A673 (cell line): ENCODE measurements at regions not wholly inside any gene's neighbourhood (a gene's known extent, or its start where the extent isn't known, plus 50 kb on each side); places are given as distances from the start of the nearest gene placed in this dataset.

ENCODE experiments used
- BruUV-seq: library from RNA; stranded (reverse); fragments of 400-500 nt; replicated peaks from 2 replicates; lab custom pipeline; 2021; lab: Mats Ljungman, UMichigan
- CTCF ChIA-PET: fragments of 300-600 bp; sonication (Branson Sonifier 250); formaldehyde crosslinking; loops from one replicate; lab custom pipeline; 2022; ENCODE audit warnings: antibody characterized with exemption; lab: Charles Lee
- POLR2A ChIA-PET: fragments of 300-600 bp; sonication (Branson Sonifier 250); formaldehyde crosslinking; loops from one replicate; lab custom pipeline; 2022; ENCODE audit warnings: antibody characterized with exemption; ENCODE audit not compliant: low non-redundant PET; lab: Charles Lee
- DNase-seq: peaks from one replicate; pipeline ENCODE4 v3.0.0-alpha.2; 2015; ENCODE audit warnings: low spot score
- H3K27ac ChIP-seq: fragments of 200-600 bp; sonication (generic); 2 replicates; pipeline ENCODE4 v1.5.1; 2016; ENCODE audit warnings: mixed run types, low read depth, mild to moderate bottlenecking, mixed read lengths, antibody characterized with exemption, low read length; ENCODE audit not compliant: poor library complexity, severe bottlenecking
- H3K27me3 ChIP-seq: fragments of 200-600 bp; sonication (generic); replicated peaks from 2 replicates; pipeline ENCODE4 v1.6.1; 2017; ENCODE audit warnings: mixed run types, low read depth, mild to moderate bottlenecking, mixed read lengths, antibody characterized with exemption, low read length; ENCODE audit not compliant: insufficient read depth, poor library complexity
- H3K36me3 ChIP-seq: fragments of 200-600 bp; sonication (generic); 2 replicates; pipeline ENCODE4 v1.6.1; 2016; ENCODE audit warnings: mixed run types, mild to moderate bottlenecking, mixed read lengths, antibody characterized with exemption, low read length; ENCODE audit not compliant: insufficient read depth, poor library complexity, severe bottlenecking
- H3K4me1 ChIP-seq: fragments of 200-600 bp; sonication (generic); 2 replicates; pipeline ENCODE4 v1.6.1; 2017; ENCODE audit warnings: mixed run types, mild to moderate bottlenecking, mixed read lengths, antibody characterized with exemption, low read length; ENCODE audit not compliant: insufficient read depth, poor library complexity, severe bottlenecking
- H3K4me3 ChIP-seq: fragments of 200-600 bp; sonication (generic); 2 replicates; pipeline ENCODE4 v1.5.1; 2016; ENCODE audit warnings: low read depth, mixed run types, mild to moderate bottlenecking, mixed read lengths, low read length; ENCODE audit not compliant: poor library complexity, severe bottlenecking
- H3K9me3 ChIP-seq: fragments of 200-600 bp; sonication (generic); 2 replicates; pipeline ENCODE4 v1.6.1; 2016; ENCODE audit warnings: mixed run types, low read depth, mild to moderate bottlenecking, mixed read lengths, antibody characterized with exemption, low read length; ENCODE audit not compliant: poor library complexity, severe bottlenecking
- EZH2 ChIP-seq: fragments of 200-600 bp; sonication (generic); IDR thresholded peaks from 2 replicates; pipeline ENCODE4 v1.6.1; 2017; ENCODE audit warnings: borderline replicate concordance, low read depth, mild to moderate bottlenecking, mixed read lengths, antibody characterized with exemption, low read length; ENCODE audit not compliant: poor library complexity, severe bottlenecking
- intact Hi-C: fragments of 100-400 bp; cut with micrococcal nuclease; formaldehyde crosslinking; loops from one replicate; pipeline ENCODE4 v1.10.0; 2022; ENCODE audit not compliant: unreplicated experiment
- TF ChIP-seq, protein P1 (sequence below): fragments of 300-800, 200-600 bp; sonication (generic); conservative IDR thresholded peaks from 2 replicates; pipeline ENCODE4 v1.5.1; 2017; ENCODE audit warnings: low read depth, mild to moderate bottlenecking, antibody characterized with exemption, low read length, moderate library complexity, mixed read lengths

DNA sequence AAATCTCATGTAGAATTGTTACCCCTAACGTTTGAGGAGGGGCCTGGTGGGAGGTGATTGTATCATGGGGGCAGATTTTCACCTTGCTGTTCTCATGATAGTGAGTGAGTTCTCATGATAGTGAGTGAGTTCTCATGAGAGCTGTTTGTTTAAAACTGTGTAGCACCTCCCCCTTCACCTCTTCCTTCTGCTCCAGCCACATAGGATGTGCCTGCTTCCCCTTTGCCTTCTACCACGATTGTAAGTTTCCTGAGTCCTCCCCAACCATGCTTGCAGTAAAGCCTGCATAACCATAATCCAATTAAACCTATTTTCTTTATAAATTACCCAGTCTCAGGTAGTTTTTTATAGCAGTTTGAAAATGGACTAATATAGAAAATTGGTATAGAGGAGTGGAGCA is 1783.7 kb upstream of the CDH9 start:
- intact Hi-C loops, result no loop called here
- Histone ChIP-seq H3K36me3 (no peaks in the 10 kb centered on the region), H3K27me3 (no peaks in the 10 kb centered on the region), H3K9me3 (peaks cover 11% of the 10 kb centered on the region), H3K4me3 (no peak overlapping the region), H3K27ac (no peak overlapping the region), H3K4me1 (no peaks in the 10 kb centered on the region)
- DNase-seq, result no peak
- TF ChIP-seq, protein P1, sequence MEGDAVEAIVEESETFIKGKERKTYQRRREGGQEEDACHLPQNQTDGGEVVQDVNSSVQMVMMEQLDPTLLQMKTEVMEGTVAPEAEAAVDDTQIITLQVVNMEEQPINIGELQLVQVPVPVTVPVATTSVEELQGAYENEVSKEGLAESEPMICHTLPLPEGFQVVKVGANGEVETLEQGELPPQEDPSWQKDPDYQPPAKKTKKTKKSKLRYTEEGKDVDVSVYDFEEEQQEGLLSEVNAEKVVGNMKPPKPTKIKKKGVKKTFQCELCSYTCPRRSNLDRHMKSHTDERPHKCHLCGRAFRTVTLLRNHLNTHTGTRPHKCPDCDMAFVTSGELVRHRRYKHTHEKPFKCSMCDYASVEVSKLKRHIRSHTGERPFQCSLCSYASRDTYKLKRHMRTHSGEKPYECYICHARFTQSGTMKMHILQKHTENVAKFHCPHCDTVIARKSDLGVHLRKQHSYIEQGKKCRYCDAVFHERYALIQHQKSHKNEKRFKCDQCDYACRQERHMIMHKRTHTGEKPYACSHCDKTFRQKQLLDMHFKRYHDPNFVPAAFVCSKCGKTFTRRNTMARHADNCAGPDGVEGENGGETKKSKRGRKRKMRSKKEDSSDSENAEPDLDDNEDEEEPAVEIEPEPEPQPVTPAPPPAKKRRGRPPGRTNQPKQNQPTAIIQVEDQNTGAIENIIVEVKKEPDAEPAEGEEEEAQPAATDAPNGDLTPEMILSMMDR, result no peak
- no peak for TF ChIP-seq EZH2
- ChIA-PET POLR2A (no interaction called here), CTCF (no interaction called here)
- no TSS peak for BruUV-seq

DNA sequence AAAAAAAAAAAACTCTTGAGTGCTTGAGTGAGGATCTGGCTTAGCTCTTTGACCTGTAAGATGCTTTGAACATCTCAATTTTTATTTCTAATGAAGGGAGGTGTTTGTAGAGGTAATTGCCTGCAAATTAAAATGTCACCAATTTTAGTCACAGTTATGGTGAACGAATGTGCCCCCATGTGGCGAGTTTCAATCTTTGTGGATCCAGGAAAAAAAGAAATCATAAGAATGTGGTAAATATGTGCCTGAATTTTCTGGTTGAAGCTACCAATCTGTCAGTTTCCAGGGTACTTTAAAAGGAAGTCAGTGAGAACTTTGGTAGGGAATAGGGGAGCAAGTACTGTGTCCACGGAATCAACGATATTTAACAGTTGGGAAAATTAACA is 1772.4 kb upstream of the CDH9 start:
- no peak overlapping the region for H3K27ac ChIP-seq
- H3K4me3 ChIP-seq, result no peak overlapping the region
- ChIA-PET CTCF (interaction anchor here (0.6 to 0.7 kb wide), 2 partner anchors 466 to 744 kb away, joined by 3 to 5 read pairs; no protein-coding TSS in a partner anchor), POLR2A (no interaction called here)
- H3K4me1 ChIP-seq, result no peaks in the 10 kb centered on the region
- intact Hi-C loops, result no loop called here
- H3K9me3 ChIP-seq, result no peaks in the 10 kb centered on the region
- peak; percentile 2 for DNase-seq
- H3K36me3 ChIP-seq, result no peaks in the 10 kb centered on the region
- TF ChIP-seq, protein P1, result 0 out of 2 replicates have a peak, but pooled peaks have one; percentile 23
- TF ChIP-seq EZH2, result no peak
- BruUV-seq, result no TSS peak
- no peaks in the 10 kb centered on the region for H3K27me3 ChIP-seq

DNA sequence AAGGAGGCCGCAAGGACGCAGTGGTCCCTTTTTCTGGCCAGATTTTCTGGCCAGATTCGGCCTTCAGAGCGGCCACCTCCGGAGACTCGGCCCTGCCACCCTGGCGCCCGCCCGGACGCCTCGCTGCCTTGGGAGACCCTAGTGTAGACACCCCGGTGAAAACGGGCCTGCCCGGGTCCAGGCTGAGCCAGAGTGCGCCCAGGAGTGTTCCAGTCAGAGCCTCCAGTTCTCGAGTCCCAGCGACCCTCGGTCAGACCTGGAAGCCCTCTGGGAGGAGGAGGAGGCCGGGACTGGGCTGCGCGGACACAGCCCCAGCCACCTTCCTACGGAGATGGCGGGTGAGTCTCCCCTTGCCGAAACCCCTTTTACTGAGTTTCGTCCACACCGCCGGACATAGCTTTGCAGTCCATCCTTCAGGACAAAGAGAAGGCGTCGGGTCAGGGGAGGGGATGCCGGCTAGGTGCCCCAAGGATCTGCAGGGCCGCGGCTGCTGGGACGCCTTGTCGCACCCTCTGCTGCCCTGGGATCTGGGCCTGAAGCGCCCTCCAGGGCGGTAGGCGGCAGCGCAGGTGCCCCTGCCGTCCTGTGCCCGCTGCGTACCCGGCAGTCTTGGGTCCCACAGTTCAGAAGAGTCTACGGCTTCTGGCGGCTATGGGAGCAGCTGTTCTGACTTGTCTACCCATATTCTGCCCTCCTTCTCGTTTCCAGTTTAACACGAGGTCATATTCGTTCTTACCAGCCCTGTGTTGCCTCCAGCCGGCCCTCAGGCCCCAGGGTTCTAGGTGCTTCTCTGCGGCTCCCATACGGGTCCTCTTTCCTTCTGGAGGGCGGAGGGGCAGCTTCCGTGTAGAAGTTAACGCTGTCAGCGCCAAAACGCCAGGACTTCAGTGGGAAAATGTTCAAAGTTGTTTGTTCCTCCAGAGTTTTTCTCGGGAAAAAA is 1771.7 kb upstream of the CDH9 start:
- no peaks in the 10 kb centered on the region for H3K4me1 ChIP-seq
- no peaks in the 10 kb centered on the region for H3K27me3 ChIP-seq
- intact Hi-C loops, result no loop called here
- no peak overlapping the region for H3K27ac ChIP-seq
- BruUV-seq, result no TSS peak
- no peak for DNase-seq
- POLR2A ChIA-PET, result no interaction called here
- H3K9me3 ChIP-seq, result no peaks in the 10 kb centered on the region
- H3K4me3 ChIP-seq, result no peak overlapping the region
- no peaks in the 10 kb centered on the region for H3K36me3 ChIP-seq
- CTCF ChIA-PET, result interaction anchor here (0.7 kb wide), 1 partner anchor 744 kb away, joined by 5 read pairs; no protein-coding TSS in a partner anchor
- TF ChIP-seq, protein P1, result no peak
- TF ChIP-seq EZH2, result no peak
